H1 (cell line): ENCODE measurements at regions not wholly inside any gene's neighbourhood (a gene's known extent, or its start where the extent isn't known, plus 50 kb on each side); places are given as distances from the start of the nearest gene placed in this dataset.

ENCODE experiments used
- CTCF ChIA-PET: fragments of 300-600 bp; sonication (Branson Sonifier 250); formaldehyde crosslinking; loops from one replicate; lab custom pipeline; 2021; ENCODE audit not compliant: partially characterized antibody; lab: Charles Lee
- POLR2A ChIA-PET: fragments of 300-600 bp; sonication (Branson Sonifier 250); formaldehyde crosslinking; loops from one replicate; lab custom pipeline; 2021; ENCODE audit warnings: inconsistent platforms; ENCODE audit not compliant: partially characterized antibody; lab: Charles Lee
- DNase-seq, 2 experiments: peaks; one replicate each; pipeline versions ENCODE4 v3.0.0 to v3.0.0-alpha.2; 2010 to 2022; ENCODE audit warnings: low spot score in 2 of 2, low read depth in 1 of 2, mixed read lengths in 1 of 2
- FAIRE-seq: peaks from 2 replicates; lab custom pipeline; 2011; peaks lifted over from hg19 to GRCh38; lab: Jason Lieb, UNC
- H2AFZ ChIP-seq: 2 replicates; pipeline ENCODE4 v1.8.1; 2012; ENCODE audit warnings: low read length, inconsistent platforms
- H2AK5ac ChIP-seq: 2 replicates; pipeline ENCODE4 v1.6.1; 2013; ENCODE audit warnings: low read depth, low read length
- H2BK120ac ChIP-seq: replicated peaks from 2 replicates; pipeline ENCODE3; 2013; ENCODE audit warnings: low read depth, low read length, inconsistent platforms
- H2BK12ac ChIP-seq: 2 replicates; pipeline ENCODE4 v1.6.1; 2013; ENCODE audit warnings: low read depth, low read length
- H2BK15ac ChIP-seq: 2 replicates; pipeline ENCODE4 v1.6.1; 2013; ENCODE audit warnings: low read length
- H2BK20ac ChIP-seq: 2 replicates; pipeline ENCODE4 v1.6.1; 2013; ENCODE audit warnings: low read length
- H2BK5ac ChIP-seq: 2 replicates; pipeline ENCODE4 v1.6.1; 2013; ENCODE audit warnings: low read depth, low read length
- H3K14ac ChIP-seq: 2 replicates; pipeline ENCODE4 v1.6.1; 2013; ENCODE audit warnings: inconsistent platforms; ENCODE audit not compliant: insufficient read length
- H3K18ac ChIP-seq: 2 replicates; pipeline ENCODE4 v1.6.1; 2013; ENCODE audit warnings: low read length; ENCODE audit errors: extremely low read depth
- H3K23ac ChIP-seq: 2 replicates; pipeline ENCODE4 v1.6.1; 2013; ENCODE audit warnings: inconsistent platforms; ENCODE audit not compliant: insufficient read length
- H3K23me2 ChIP-seq: 2 replicates; pipeline ENCODE4 v1.6.1; 2013; ENCODE audit warnings: low read depth, low read length
- H3K27ac ChIP-seq: 2 replicates; pipeline ENCODE4 v1.6.1; 2011; ENCODE audit warnings: low read depth, low read length, inconsistent platforms
- H3K27me3 ChIP-seq, 4 experiments: replicated peaks in 1 of 4; 1 replicate in 1 of 4; 2 replicates in 3 of 4; pipeline versions ENCODE4 v1.6.1 to v1.8.1; 2011 to 2013; ENCODE audit warnings: low read length in 3 of 4, mild to moderate bottlenecking in 3 of 4, inconsistent platforms in 2 of 4, mixed read lengths in 2 of 4, moderate library complexity in 1 of 4; ENCODE audit not compliant: control insufficient read depth in 3 of 4, insufficient read depth in 3 of 4; ENCODE audit errors: extremely low read depth in 1 of 4
- H3K36me3 ChIP-seq, 4 experiments: 2 replicates each; pipeline versions ENCODE4 v1.6.1 to v1.8.1; 2011 to 2013; ENCODE audit warnings: mild to moderate bottlenecking in 4 of 4, low read length in 3 of 4, moderate library complexity in 2 of 4, control low read depth in 1 of 4, inconsistent platforms in 1 of 4; ENCODE audit not compliant: insufficient read depth in 4 of 4, control insufficient read depth in 2 of 4
- H3K4ac ChIP-seq: replicated peaks from 2 replicates; pipeline ENCODE3; 2013; ENCODE audit warnings: low read length, low read depth, mixed read lengths, inconsistent platforms; ENCODE audit not compliant: insufficient read length
- H3K4me1 ChIP-seq, 4 experiments: replicated peaks in 1 of 4; 1 replicate in 1 of 4; 2 replicates in 3 of 4; pipeline versions ENCODE4 v1.6.1 to v1.8.1; 2011 to 2013; ENCODE audit warnings: low read length in 3 of 4, inconsistent platforms in 2 of 4, mixed read lengths in 1 of 4; ENCODE audit not compliant: insufficient read depth in 4 of 4, control insufficient read depth in 3 of 4
- H3K4me2 ChIP-seq, 2 experiments: 2 replicates each; pipeline versions ENCODE4 v1.6.1 to v1.8.1; 2011 to 2013; ENCODE audit warnings: low read depth in 2 of 2, low read length in 2 of 2, control low read depth in 1 of 2, inconsistent platforms in 1 of 2, mild to moderate bottlenecking in 1 of 2; ENCODE audit not compliant: insufficient read depth in 1 of 2
- H3K4me3 ChIP-seq, 4 experiments: fragments of 200-600, 300-600 bp in 1 of 4; sonication (generic), shearing (Covaris generic), sonication (Bioruptor Twin) in 1 of 4; 2 replicates each; pipeline versions ENCODE4 v1.5.1 to v1.8.1; 2011 to 2016; ENCODE audit warnings: low read length in 4 of 4, low read depth in 3 of 4, control low read depth in 2 of 4, inconsistent platforms in 2 of 4, mild to moderate bottlenecking in 2 of 4, mixed read lengths in 1 of 4, moderate library complexity in 1 of 4; ENCODE audit not compliant: insufficient read depth in 2 of 4; ENCODE audit errors: extremely low read depth in 1 of 4
- H3K56ac ChIP-seq: replicated peaks from 2 replicates; pipeline ENCODE3; 2013; ENCODE audit warnings: low read depth, mild to moderate bottlenecking, mixed read lengths, low read length, inconsistent platforms; ENCODE audit not compliant: insufficient read length
- H3K79me1 ChIP-seq: 2 replicates; pipeline ENCODE4 v1.6.1; 2013; ENCODE audit warnings: low read depth, low read length, control low read depth
- H3K79me2 ChIP-seq, 2 experiments: 2 replicates each; pipeline versions ENCODE4 v1.6.1 to v1.8.1; 2012 to 2013; ENCODE audit warnings: low read length in 2 of 2, mild to moderate bottlenecking in 2 of 2, inconsistent platforms in 1 of 2; ENCODE audit not compliant: insufficient read depth in 2 of 2, control insufficient read depth in 1 of 2
- H3K9ac ChIP-seq, 4 experiments: replicated peaks in 1 of 4; 1 replicate in 1 of 4; 2 replicates in 3 of 4; pipeline versions ENCODE4 v1.6.1 to v1.8.1; 2011 to 2013; ENCODE audit warnings: low read depth in 3 of 4, low read length in 3 of 4, control low read depth in 2 of 4, mild to moderate bottlenecking in 2 of 4, moderate library complexity in 2 of 4, inconsistent platforms in 1 of 4; ENCODE audit errors: extremely low read depth in 1 of 4
- H3K9me3 ChIP-seq, 2 experiments: 2 replicates each; pipeline versions ENCODE4 v1.6.1 to v1.8.1; 2012 to 2013; ENCODE audit warnings: mild to moderate bottlenecking in 2 of 2, moderate library complexity in 2 of 2, control low read depth in 1 of 2, inconsistent platforms in 1 of 2, low read depth in 1 of 2, low read length in 1 of 2, mixed read lengths in 1 of 2; ENCODE audit not compliant: insufficient read depth in 2 of 2
- H4K20me1 ChIP-seq, 2 experiments: replicated peaks in 1 of 2; 2 replicates each; pipeline versions ENCODE3 to v1.8.1; 2011 to 2013; ENCODE audit warnings: inconsistent platforms in 2 of 2, low read length in 2 of 2, mild to moderate bottlenecking in 1 of 2; ENCODE audit not compliant: insufficient read depth in 2 of 2, control insufficient read depth in 1 of 2
- H4K5ac ChIP-seq: 2 replicates; pipeline ENCODE4 v1.6.1; 2013; ENCODE audit warnings: low read length, low read depth, mixed read lengths, inconsistent platforms; ENCODE audit not compliant: insufficient read length
- H4K8ac ChIP-seq: 2 replicates; pipeline ENCODE4 v1.8.0; 2013; ENCODE audit warnings: mild to moderate bottlenecking, moderate library complexity, low read length, inconsistent platforms; ENCODE audit not compliant: insufficient read depth; ENCODE audit errors: extremely low read depth
- H4K91ac ChIP-seq: replicated peaks from 2 replicates; pipeline ENCODE3; 2013; ENCODE audit warnings: low read length, mixed read lengths, inconsistent platforms; ENCODE audit not compliant: insufficient read length
- CTCF ChIP-seq, 3 experiments: IDR thresholded peaks; 1 replicate in 2 of 3; 2 replicates in 1 of 3; pipeline versions ENCODE4 v1.5.1 to v1.6.1; 2011; ENCODE audit warnings: low read length in 3 of 3, mild to moderate bottlenecking in 3 of 3, inconsistent platforms in 2 of 3, low read depth in 1 of 3, moderate library complexity in 1 of 3; ENCODE audit not compliant: insufficient read depth in 1 of 3; ENCODE audit errors: control extremely low read depth in 1 of 3
- JUND ChIP-seq: IDR thresholded peaks from 2 replicates; pipeline ENCODE4 v1.6.1; 2011; ENCODE audit warnings: mild to moderate bottlenecking, improper control_type of control experiment, low read length
- WGBS, 2 experiments: shearing (Covaris generic) in 1 of 2; methylation state at CpG; one replicate each; pipeline versions ENCODE4 v1.1.6 to v1.1.7; 2013 to 2015; ENCODE audit warnings: low lambda C conversion rate in 2 of 2, mixed read lengths in 2 of 2, inconsistent platforms in 1 of 2, low coverage in 1 of 2, missing lambda C conversion rate in 1 of 2; ENCODE audit not compliant: insufficient replicate concordance in 2 of 2, insufficient coverage in 1 of 2, insufficient read length in 1 of 2; ENCODE audit errors: extremely low coverage in 1 of 2, missing lambda C conversion rate in 1 of 2; 5-methylcytosine and 5-hydroxymethylcytosine counted together

GRCh38 chr7:114209968-114210367 lies 204.6 kb upstream of the FOXP2 start:
- Histone ChIP-seq H3K23me2 (no peaks in the 10 kb centered on the region), H3K79me2 (no peaks in the 10 kb centered on the region), H4K20me1 (no peaks in the 10 kb centered on the region), H2BK12ac (no peak overlapping the region), H4K5ac (no peak overlapping the region), H3K4me3 (no peak overlapping the region), H3K27me3 (peaks cover 0 to 1% (median 0%) of the 10 kb centered on the region in 4 experiments; a peak in 1 of 7 replicates), H3K56ac (no peak overlapping the region), H4K91ac (no peak overlapping the region), H2BK15ac (no peak overlapping the region), H2BK5ac (no peak overlapping the region), H3K9ac (no peak overlapping the region), H3K18ac (no peak overlapping the region), H4K8ac (no peak overlapping the region), H3K4me1 (peaks cover 0 to 3% (median 1%) of the 10 kb centered on the region in 4 experiments; a peak in 1 of 7 replicates), H2BK120ac (no peak overlapping the region), H2AFZ (no peak overlapping the region), H3K4ac (no peak overlapping the region), H3K4me2 (no peak overlapping the region), H3K79me1 (no peaks in the 10 kb centered on the region), H3K36me3 (no peaks in the 10 kb centered on the region), H3K9me3 (no peaks in the 10 kb centered on the region), H2AK5ac (no peak overlapping the region), H2BK20ac (no peak overlapping the region), H3K23ac (no peak overlapping the region), H3K14ac (no peak overlapping the region), H3K27ac (no peak overlapping the region)
- WGBS, 2 experiments, result 94% methylated on average over 1 of the region's 1 CpG; no CpG with 5 or more reads in 1 of the 2 experiments
- no peak for FAIRE-seq
- peak in 1 of 3 experiments; percentile 19; a peak in 1 of 4 replicates for TF ChIP-seq CTCF (IDR thresholded peaks at IDR 0.05; ENCODE audit: control extremely low read depth in 1 of 3, insufficient read depth in 1 of 3, low read depth in 1 of 3, low read length in 3 of 3)
- TF ChIP-seq JUND, result no peak
- ChIA-PET CTCF (interaction anchor here (1.0 to 1.5 kb wide), 2 partner anchors 20 to 128 kb away, joined by 3 read pairs; no protein-coding TSS in a partner anchor), POLR2A (interaction anchor here (0.6 kb wide), 1 partner anchor 80 kb away, joined by 3 read pairs; no protein-coding TSS in a partner anchor)
- DNase-seq, result no peak
